ENCODE measurements at regions not wholly inside any gene's neighbourhood (a gene's known extent, or its start where the extent isn't known, plus 50 kb on each side); places are given as distances from the start of the nearest gene placed in this dataset.

DNA sequence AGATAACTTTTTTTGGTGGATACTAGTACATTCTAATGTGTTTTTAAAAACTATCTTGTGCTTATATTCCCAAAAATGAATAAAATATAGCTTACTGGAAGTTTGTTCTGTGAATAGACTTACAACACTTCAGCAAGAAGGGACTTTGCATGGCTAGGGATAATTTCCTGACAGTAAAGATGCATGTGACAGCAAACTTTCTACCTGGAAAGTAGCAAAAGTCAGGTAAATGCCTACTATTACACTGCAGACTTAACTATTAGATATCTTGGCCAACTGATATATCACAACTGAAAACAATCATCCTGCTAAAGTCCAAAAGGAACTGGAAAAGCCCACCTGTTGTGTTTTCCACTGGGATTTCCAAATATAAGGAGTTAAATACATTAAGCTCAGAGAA, 1753.5 kb upstream of the CELF4 start:
- Histone ChIP-seq H3K9me3 (no peaks in the 10 kb centered on the region), H3K4me1 (no peaks in the 10 kb centered on the region), H3K4me3 (no peak overlapping the region), H3K36me3 (no peaks in the 10 kb centered on the region), H3K27me3 (no peaks in the 10 kb centered on the region), H3K27ac (no peak overlapping the region)
- TF ChIP-seq POLR2AphosphoS5 (IDR thresholded peaks at IDR 0.05) = no peak
- TF ChIP-seq, protein P1, sequence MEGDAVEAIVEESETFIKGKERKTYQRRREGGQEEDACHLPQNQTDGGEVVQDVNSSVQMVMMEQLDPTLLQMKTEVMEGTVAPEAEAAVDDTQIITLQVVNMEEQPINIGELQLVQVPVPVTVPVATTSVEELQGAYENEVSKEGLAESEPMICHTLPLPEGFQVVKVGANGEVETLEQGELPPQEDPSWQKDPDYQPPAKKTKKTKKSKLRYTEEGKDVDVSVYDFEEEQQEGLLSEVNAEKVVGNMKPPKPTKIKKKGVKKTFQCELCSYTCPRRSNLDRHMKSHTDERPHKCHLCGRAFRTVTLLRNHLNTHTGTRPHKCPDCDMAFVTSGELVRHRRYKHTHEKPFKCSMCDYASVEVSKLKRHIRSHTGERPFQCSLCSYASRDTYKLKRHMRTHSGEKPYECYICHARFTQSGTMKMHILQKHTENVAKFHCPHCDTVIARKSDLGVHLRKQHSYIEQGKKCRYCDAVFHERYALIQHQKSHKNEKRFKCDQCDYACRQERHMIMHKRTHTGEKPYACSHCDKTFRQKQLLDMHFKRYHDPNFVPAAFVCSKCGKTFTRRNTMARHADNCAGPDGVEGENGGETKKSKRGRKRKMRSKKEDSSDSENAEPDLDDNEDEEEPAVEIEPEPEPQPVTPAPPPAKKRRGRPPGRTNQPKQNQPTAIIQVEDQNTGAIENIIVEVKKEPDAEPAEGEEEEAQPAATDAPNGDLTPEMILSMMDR (IDR thresholded peaks at IDR 0.05) = no peak
- no peak for DNase-seq
- intact Hi-C loops (cut with DNase I) = no loop called here

DNA sequence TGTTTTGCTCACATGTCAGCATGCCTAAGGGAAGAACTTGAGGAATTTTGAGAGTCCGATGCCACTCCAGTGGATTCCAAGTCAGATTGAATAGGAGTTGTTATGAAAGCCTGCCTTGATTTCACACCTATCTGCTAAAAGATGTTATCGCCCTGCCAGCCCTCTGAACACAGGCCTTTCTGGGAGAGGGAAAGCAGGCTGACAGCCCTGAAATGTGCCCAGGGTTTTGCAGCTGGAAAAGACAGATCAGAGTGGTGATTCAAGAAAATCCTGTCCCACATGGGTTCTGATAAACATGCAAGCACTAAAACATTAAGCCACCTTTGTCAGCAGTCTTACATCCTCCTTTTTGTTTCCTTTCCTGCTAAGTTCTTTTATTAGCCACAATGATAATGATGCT, 1752.9 kb upstream of the CELF4 start:
- H3K4me1 ChIP-seq = no peaks in the 10 kb centered on the region
- H3K9me3 ChIP-seq = no peaks in the 10 kb centered on the region
- DNase-seq = no peak
- TF ChIP-seq, protein P1 (IDR thresholded peaks at IDR 0.05) = no peak
- TF ChIP-seq POLR2A (IDR thresholded peaks at IDR 0.05) (no peak), POLR2AphosphoS5 (IDR thresholded peaks at IDR 0.05) (no peak), EP300 (IDR thresholded peaks at IDR 0.05) (no peak)
- H3K27me3 ChIP-seq = no peaks in the 10 kb centered on the region
- WGBS, 2 donors = 90 to 94% methylated on average over 2 of the region's 2 CpGs
- no peak overlapping the region for H3K27ac ChIP-seq
- intact Hi-C loops (cut with DNase I) = no loop called here
- H3K36me3 ChIP-seq = no peaks in the 10 kb centered on the region
- no peak overlapping the region for H3K4me3 ChIP-seq

DNA sequence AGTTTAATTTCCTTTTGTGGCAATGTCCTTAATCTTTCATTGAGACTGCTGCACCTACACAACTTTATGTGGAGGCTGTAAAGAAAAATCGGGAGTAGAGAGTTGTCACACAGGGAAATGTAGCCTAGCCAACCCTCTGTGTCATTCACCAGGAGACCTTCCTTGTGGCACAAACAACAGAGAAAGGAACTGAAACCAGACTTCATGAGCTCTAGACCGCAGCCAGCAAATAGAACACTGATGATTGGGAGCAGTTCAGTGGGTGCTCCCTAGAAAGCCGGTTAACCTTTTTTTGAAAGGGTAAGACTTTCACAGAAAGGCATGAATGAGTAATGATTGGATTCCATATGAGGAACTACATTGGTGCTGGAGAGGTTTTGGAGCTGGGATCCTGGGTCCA, 1752.4 kb upstream of the CELF4 start:
- H3K36me3 ChIP-seq = no peaks in the 10 kb centered on the region
- TF ChIP-seq POLR2A (IDR thresholded peaks at IDR 0.05) (no peak), EP300 (IDR thresholded peaks at IDR 0.05) (no peak), POLR2AphosphoS5 (IDR thresholded peaks at IDR 0.05) (no peak)
- TF ChIP-seq, protein P1 (IDR thresholded peaks at IDR 0.05) = no peak
- no peak for DNase-seq
- H3K4me3 ChIP-seq = no peak overlapping the region
- WGBS, 2 donors = 73 to 76% methylated on average over 3 of the region's 3 CpGs
- H3K9me3 ChIP-seq = no peaks in the 10 kb centered on the region
- H3K4me1 ChIP-seq = no peaks in the 10 kb centered on the region
- intact Hi-C loops (cut with DNase I) = no loop called here
- H3K27ac ChIP-seq = no peak overlapping the region
- no peaks in the 10 kb centered on the region for H3K27me3 ChIP-seq

DNA sequence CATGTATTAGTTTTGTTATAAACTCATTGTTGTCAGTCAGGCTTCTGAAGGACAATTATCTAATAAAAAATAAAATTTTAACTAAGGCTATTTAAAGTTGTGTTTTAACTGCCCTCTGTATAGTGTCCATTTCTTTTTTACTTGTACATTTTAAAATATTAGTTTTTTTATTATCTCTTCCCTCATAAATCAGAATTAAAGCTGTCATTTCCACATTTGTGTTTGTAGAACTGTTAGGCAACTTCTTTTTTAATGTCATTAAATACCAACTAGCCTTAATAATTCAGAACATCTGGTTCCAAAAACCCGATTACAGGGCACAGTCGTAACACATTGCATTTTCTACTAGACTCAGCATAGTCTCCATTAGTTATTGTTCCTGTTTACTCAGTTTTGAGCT, 1749.0 kb upstream of the CELF4 start:
- WGBS, 2 donors = 79 to 80% methylated on average over 2 of the region's 2 CpGs
- no peak for DNase-seq
- intact Hi-C loops (cut with DNase I) = no loop called here

DNA sequence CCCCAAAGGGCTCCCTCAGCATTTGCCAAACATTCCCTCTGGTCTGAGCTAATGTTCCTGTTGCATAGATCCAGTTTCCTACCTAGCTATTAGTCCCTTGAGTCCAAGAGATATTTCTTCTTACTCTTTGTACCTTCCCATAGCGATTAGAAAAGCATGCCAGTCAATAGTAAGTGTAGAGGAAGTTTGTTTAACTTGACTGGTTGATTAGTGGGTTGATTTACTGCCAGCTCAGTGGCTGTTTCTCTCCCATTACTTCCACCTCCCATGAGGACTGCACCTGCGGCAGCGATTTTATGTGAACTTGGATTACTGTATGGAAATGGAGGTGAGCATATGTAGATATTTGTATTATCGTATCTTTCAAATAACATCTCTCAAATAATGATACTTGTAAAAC, 1748.4 kb upstream of the CELF4 start:
- Histone ChIP-seq H3K9me3 (no peaks in the 10 kb centered on the region), H3K27me3 (no peaks in the 10 kb centered on the region), H3K36me3 (no peaks in the 10 kb centered on the region), H3K27ac (no peak overlapping the region), H3K4me3 (no peak overlapping the region), H3K4me1 (no peaks in the 10 kb centered on the region)
- TF ChIP-seq, protein P1 (IDR thresholded peaks at IDR 0.05) = no peak
- TF ChIP-seq POLR2A (IDR thresholded peaks at IDR 0.05) (no peak), POLR2AphosphoS5 (IDR thresholded peaks at IDR 0.05) (no peak), EP300 (IDR thresholded peaks at IDR 0.05) (no peak)
- intact Hi-C loops (cut with DNase I) = no loop called here
- WGBS, 2 donors = 18 to 37% methylated on average over 4 of the region's 4 CpGs
- no peak for DNase-seq

More for the DNA sequence above, 1749.0 kb upstream of the CELF4 start:
- H3K4me1 ChIP-seq = no peaks in the 10 kb centered on the region
- no peaks in the 10 kb centered on the region for H3K9me3 ChIP-seq
- no peak overlapping the region for H3K4me3 ChIP-seq
- no peaks in the 10 kb centered on the region for H3K36me3 ChIP-seq
- no peaks in the 10 kb centered on the region for H3K27me3 ChIP-seq
- no peak overlapping the region for H3K27ac ChIP-seq
- TF ChIP-seq POLR2A (IDR thresholded peaks at IDR 0.05) (no peak), EP300 (IDR thresholded peaks at IDR 0.05) (no peak), POLR2AphosphoS5 (IDR thresholded peaks at IDR 0.05) (no peak)
- TF ChIP-seq, protein P1 (IDR thresholded peaks at IDR 0.05) = no peak

Data from sigmoid colon (tissue), 6 donors.